ENCODE measurements at regions not wholly inside any gene's neighbourhood (a gene's known extent, or its start where the extent isn't known, plus 50 kb on each side); places are given as distances from the start of the nearest gene placed in this dataset.

GRCh38 chr11:19561011-19561410 is 151.6 kb upstream of the NAV2 start:
- Histone ChIP-seq H3K4me1 (peaks cover 0 to 12% (median 7%) of the 10 kb centered on the region in 4 donors), H3K9me3 (no peaks in the 10 kb centered on the region), H3K4me3 (no peak overlapping the region), H3K27me3 (no peaks in the 10 kb centered on the region), H3K27ac (no peak overlapping the region), H3K36me3 (no peaks in the 10 kb centered on the region)
- no peak for DNase-seq
- intact Hi-C loops (cut with DNase I; ENCODE audit: low total_unique reads) (no loop called here), in situ Hi-C loops (cut with MboI; ENCODE audit: low pct_ligation_motif_present in 1 of 4, low pct_unique_long_range_greater_than_20kb in 1 of 4, low sequenced_read_pairs in 3 of 4) (loop anchor here (5.0 to 25.0 kb wide), 7 partner anchors 174 to 801 kb away; partner anchors contain the start of gene HTATIP2 (in 1 of the 4))
- no peak for TF ChIP-seq POLR2AphosphoS5 (IDR thresholded peaks at IDR 0.05)
- TF ChIP-seq, protein P1, sequence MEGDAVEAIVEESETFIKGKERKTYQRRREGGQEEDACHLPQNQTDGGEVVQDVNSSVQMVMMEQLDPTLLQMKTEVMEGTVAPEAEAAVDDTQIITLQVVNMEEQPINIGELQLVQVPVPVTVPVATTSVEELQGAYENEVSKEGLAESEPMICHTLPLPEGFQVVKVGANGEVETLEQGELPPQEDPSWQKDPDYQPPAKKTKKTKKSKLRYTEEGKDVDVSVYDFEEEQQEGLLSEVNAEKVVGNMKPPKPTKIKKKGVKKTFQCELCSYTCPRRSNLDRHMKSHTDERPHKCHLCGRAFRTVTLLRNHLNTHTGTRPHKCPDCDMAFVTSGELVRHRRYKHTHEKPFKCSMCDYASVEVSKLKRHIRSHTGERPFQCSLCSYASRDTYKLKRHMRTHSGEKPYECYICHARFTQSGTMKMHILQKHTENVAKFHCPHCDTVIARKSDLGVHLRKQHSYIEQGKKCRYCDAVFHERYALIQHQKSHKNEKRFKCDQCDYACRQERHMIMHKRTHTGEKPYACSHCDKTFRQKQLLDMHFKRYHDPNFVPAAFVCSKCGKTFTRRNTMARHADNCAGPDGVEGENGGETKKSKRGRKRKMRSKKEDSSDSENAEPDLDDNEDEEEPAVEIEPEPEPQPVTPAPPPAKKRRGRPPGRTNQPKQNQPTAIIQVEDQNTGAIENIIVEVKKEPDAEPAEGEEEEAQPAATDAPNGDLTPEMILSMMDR (IDR thresholded peaks at IDR 0.05): no peak
- WGBS, 2 donors (ENCODE audit: low coverage in 1 of 2): 76 to 79% methylated on average over 3 to 8 of the region's 8 CpGs

DNA sequence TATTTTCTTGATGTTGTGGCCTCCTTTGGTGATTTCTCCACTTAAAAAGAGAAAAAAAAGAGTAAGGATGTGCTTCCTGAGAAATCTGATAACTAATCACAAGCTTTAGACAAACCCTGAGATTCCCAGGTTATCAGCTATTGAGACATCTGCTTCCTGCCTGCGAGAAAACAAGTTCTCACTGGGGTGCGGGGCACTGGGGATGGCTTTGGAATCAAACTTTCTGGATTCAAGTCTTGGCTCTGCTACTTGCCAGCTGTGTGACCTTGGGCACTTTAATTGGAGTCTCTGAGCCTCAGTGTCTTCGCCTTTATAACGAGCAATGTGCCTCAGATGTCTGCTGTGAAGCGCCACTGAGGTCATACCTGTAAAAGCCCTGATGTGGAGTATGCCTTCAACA is 152.5 kb upstream of the NAV2 start:
- in situ Hi-C loops (cut with MboI; ENCODE audit: low pct_ligation_motif_present in 1 of 4, low pct_unique_long_range_greater_than_20kb in 1 of 4, low sequenced_read_pairs in 3 of 4): loop anchor here (5.0 to 25.0 kb wide), 7 partner anchors 175 to 802 kb away; partner anchors contain the start of gene HTATIP2 (in 1 of the 4)
- no peak for DNase-seq
- TF ChIP-seq EP300 (IDR thresholded peaks at IDR 0.05; ENCODE audit: low read depth) (no peak), POLR2AphosphoS5 (IDR thresholded peaks at IDR 0.05) (no peak), POLR2A (IDR thresholded peaks at IDR 0.05) (no peak)
- TF ChIP-seq, protein P1 (IDR thresholded peaks at IDR 0.05): no peak
- Histone ChIP-seq H3K4me1 (peaks cover 0 to 12% (median 8%) of the 10 kb centered on the region in 4 donors), H3K27me3 (no peaks in the 10 kb centered on the region), H3K4me3 (no peak overlapping the region), H3K36me3 (no peaks in the 10 kb centered on the region), H3K27ac (no peak overlapping the region), H3K9me3 (no peaks in the 10 kb centered on the region)
- 48 to 57% methylated on average over 2 to 5 of the region's 5 CpGs for WGBS, 2 donors (ENCODE audit: low coverage in 1 of 2)
- intact Hi-C loops (cut with DNase I; ENCODE audit: low total_unique reads): no loop called here

GRCh38 chr11:19559746-19560145 is 152.9 kb upstream of the NAV2 start:
- H3K9me3 ChIP-seq: no peaks in the 10 kb centered on the region
- TF ChIP-seq POLR2A (IDR thresholded peaks at IDR 0.05): no peak
- TF ChIP-seq EP300 (IDR thresholded peaks at IDR 0.05; ENCODE audit: low read depth): no peak
- TF ChIP-seq, protein P1 (IDR thresholded peaks at IDR 0.05): no peak
- in situ Hi-C loops (cut with MboI; ENCODE audit: low pct_ligation_motif_present in 1 of 4, low pct_unique_long_range_greater_than_20kb in 1 of 4, low sequenced_read_pairs in 3 of 4) (loop anchor here (5.0 to 25.0 kb wide), 10 partner anchors 175 to 803 kb away; partner anchors contain the start of genes HTATIP2 (in 1 of the 4) and MRGPRX2 (in 1 of the 4)), intact Hi-C loops (cut with DNase I; ENCODE audit: low total_unique reads) (loop anchor here (2.0 to 5.0 kb wide), 3 partner anchors 181 to 573 kb away; no protein-coding TSS in a partner anchor)
- no peak for DNase-seq
- H3K36me3 ChIP-seq: no peaks in the 10 kb centered on the region
- peaks cover 4 to 16% (median 6%) of the 10 kb centered on the region in 4 donors for H3K4me1 ChIP-seq
- H3K4me3 ChIP-seq: no peak overlapping the region
- no peaks in the 10 kb centered on the region for H3K27me3 ChIP-seq
- WGBS, 2 donors (ENCODE audit: low coverage in 1 of 2): 44 to 67% methylated on average over 1 to 6 of the region's 6 CpGs
- H3K27ac ChIP-seq: no peak overlapping the region

DNA sequence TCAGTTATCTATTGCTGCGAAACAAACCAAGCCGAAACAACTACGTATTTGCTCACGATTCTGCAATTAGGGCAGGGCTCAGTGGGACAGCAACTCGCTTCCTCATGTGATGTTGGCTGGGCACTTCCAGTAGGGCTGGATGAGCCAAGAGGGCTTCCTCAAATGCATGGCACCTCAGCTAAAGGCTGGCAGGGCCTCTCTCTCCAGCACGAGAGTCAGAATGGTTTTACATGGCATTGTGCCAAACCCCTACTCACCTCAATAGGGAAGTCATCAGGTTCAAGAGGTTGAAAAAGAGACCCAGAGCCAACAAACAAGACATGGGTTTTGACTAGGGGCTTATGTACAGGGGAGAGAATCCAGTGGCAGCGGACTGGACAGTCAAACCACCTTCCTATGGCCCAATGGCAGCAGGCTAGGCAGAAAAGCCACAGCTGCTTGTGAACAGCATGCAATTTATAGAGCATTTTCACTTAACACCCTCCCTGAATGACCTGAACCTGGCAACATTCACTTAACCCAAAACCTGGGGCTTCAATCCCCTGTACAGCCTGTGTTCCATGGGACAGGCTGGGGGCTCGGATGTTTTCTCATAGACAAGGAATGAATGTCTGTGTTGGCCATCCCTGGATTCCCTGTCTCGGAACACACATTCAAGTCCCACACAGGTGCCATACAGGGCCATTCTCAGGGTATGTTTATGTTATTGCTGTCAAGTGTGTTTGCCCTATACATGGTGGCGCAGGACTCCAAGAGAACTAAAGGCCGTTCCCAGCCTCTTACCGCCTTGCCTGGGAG is 154.2 kb upstream of the NAV2 start:
- Histone ChIP-seq H3K9me3 (no peaks in the 10 kb centered on the region), H3K4me3 (no peak overlapping the region), H3K27ac (no peak overlapping the region), H3K36me3 (no peaks in the 10 kb centered on the region), H3K27me3 (no peaks in the 10 kb centered on the region), H3K4me1 (peaks cover 0 to 23% (median 3%) of the 10 kb centered on the region in 4 donors)
- WGBS, 2 donors (ENCODE audit: low coverage in 1 of 2): 83 to 100% methylated on average over 1 to 12 of the region's 12 CpGs
- no peak for TF ChIP-seq EP300 (IDR thresholded peaks at IDR 0.05; ENCODE audit: low read depth)
- TF ChIP-seq POLR2AphosphoS5 (IDR thresholded peaks at IDR 0.05): no peak
- no peak for TF ChIP-seq POLR2A (IDR thresholded peaks at IDR 0.05)
- TF ChIP-seq, protein P1 (IDR thresholded peaks at IDR 0.05): no peak
- in situ Hi-C loops (cut with MboI; ENCODE audit: low pct_ligation_motif_present in 1 of 4, low pct_unique_long_range_greater_than_20kb in 1 of 4, low sequenced_read_pairs in 3 of 4): loop anchor here in 3 of 4 donors (10.0 to 25.0 kb wide), 5 partner anchors 244 to 804 kb away; partner anchors contain the start of genes HTATIP2 (in 1 of the 3) and MRGPRX2 (in 1 of the 3)
- DNase-seq: no peak
- intact Hi-C loops (cut with DNase I; ENCODE audit: low total_unique reads): loop anchor here (2.0 to 5.0 kb wide), 3 partner anchors 182 to 574 kb away; no protein-coding TSS in a partner anchor

Measured in transverse colon (tissue), 4 donors.